Cortex of kidney (tissue), 1 donor: ENCODE measurements at regions not wholly inside any gene's neighbourhood (a gene's known extent, or its start where the extent isn't known, plus 50 kb on each side); places are given as distances from the start of the nearest gene placed in this dataset.
"Not testable (repeated sequence)": the region's sequence is repeated elsewhere in the genome, so short reads cannot be mapped to it uniquely, and the experiment has no call there.

Experiments used
- DNase-seq: peaks from one replicate; lab custom pipeline; 2025; lab: John Stamatoyannopoulos, UW

DNA sequence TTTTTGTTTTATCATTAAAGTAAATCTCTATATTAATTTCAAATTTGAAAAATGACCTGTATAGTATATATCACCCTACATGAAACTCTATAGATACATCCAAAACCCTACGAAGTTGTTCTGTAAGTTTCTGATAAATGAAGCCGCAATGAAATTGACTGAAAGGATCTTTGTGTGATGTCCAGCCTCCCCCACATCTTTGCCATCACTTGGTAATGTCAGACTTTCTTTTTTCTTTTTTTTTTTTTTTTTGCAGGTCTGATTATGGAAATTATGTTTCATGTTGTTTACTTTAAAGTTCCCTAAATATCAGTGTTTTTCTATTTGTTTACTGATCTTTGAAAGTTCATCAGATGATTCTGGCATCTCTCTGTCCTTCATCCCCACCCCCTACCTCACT lies 155.6 kb upstream of the CDH4 start:
- DNase-seq: no peak

DNA sequence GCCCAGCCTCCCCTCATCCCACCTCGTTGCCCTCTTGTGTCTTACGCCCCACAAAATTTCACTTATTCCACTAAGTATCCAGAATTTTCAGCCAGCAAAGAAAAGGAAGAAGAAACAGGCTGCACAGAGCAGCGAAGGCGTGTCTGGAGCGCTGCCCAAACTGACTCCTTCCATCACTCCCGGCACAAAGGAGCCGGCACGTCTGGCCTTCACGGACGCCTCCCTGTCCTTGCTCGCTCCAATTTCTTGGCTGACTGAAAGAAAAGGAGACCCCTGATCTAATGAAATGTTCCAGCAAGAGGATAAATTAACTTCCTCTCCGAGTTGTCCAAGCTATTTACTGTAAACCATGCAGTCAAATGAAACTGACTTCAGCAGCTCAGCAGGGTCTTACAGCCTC lies 152.3 kb upstream of the CDH4 start:
- no peak for DNase-seq

GRCh38 chr20:61100489-61100888 lies 151.6 kb upstream of the CDH4 start:
- DNase-seq: no peak

- not testable (repeated sequence) for DNase-seq
These were observed 150.7 kb upstream of the CDH4 start for GRCh38 chr20:61101321-61101720.

GRCh38 chr20:61104232-61104631 lies 147.8 kb upstream of the CDH4 start:
- DNase-seq: no peak

- DNase-seq: no peak
These were observed 146.7 kb upstream of the CDH4 start for GRCh38 chr20:61105395-61105794.

- no peak for DNase-seq
These were observed 145.6 kb upstream of the CDH4 start for GRCh38 chr20:61106438-61106837.

GRCh38 chr20:61109221-61109805 lies 142.7 kb upstream of the CDH4 start:
- DNase-seq: no peak

DNA sequence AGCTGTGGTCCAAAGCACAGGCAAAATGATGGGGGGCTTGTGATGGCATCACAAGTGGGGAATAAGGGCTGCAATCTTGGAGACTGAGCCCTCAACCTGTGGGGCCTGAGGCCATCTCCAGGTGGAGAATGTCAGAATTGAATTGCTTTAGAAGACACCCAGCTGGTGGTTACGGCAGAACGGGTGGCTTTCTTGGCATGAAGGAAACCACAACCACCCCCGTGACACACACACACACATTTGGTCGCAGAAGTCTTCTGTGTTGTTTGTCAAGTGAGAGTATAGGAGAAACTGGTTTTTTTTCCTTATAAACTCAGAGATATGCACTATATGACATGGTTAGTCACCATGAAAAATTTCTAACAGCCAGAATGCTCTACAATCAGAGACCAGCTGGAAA lies 139.5 kb upstream of the CDH4 start:
- DNase-seq: no peak

DNA sequence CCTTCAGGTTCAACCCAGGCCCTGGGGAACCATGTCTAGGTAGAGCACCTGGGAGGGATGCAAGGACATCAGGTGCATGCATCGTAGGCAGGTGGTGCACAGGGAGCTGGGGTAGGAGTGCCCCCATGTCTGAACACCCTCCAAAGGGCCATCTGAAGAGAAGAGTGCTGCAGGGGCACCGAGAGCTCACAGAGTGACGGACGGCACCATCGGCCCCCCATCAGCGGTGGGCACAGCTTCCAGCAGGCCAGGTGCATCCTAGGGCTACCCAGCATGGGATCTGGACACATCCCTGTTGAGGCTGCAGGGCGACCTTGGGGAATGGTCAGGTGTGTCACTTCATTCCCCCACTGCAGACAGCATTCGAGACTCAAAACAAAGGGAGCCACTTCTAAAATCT lies 138.3 kb upstream of the CDH4 start:
- no peak for DNase-seq

DNA sequence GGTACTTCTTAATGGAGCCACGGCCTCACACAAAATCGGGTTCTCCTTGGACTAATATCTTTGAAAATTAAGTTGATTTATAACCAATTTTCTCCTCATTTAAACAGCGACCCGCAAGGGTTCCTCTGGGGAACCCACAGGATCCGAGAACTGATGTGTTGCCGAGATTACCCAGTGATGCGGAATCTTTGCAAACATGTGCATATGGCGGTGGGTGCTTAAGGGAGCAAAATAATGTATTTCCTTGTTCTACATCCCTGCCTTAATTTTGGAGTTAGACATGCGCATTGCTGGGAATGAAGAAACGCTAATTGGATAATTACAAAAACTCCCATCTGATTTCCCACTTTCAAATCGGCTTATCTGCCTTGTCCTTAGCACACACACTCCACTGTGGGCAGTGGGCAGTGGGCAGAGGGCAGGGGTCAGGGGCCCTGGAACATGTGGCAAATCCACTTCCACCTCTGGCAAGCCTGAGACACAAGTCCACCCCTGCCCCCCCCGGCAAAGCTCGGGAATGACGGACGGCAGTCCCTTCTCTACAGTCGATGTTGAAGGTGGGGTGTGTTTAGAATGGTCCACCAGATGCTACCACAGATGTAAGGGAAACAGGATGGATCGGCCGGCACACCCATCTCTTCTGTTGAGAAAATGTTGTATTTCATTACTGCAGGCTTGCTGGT lies 137.4 kb upstream of the CDH4 start:
- no peak for DNase-seq

DNA sequence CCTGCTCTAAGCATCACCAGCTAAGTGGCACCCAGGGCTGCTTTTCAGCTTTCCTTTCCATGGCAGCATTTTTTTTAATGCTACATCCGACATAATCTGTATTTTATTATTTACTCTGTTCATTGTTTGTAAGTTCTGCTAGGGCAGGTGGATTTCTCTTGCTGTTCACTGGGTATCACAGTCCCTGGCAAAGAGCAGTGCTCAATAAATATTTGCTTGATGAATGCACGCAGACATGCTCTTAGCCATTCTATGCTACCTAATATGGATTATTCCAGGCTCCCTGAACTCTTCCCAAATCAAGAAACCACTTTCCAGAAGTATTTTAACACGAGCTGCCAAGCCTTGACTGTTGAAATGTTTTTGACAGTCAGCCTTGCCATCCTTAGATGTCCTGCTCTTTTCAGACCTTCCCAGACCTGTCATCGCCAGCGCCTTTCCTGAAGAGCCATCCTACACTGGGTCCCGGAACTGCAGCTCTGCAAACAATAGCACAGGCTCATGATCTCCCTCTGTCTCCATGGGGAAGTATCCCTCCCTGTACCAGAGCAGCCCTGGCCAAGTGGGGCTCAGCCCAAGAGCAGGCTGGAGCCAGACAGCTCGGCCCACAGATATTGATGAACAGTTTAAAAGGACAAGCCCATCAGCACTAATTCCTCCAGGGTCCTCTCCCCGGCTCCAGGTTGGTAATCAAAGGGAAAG lies 136.5 kb upstream of the CDH4 start:
- DNase-seq: no peak

DNA sequence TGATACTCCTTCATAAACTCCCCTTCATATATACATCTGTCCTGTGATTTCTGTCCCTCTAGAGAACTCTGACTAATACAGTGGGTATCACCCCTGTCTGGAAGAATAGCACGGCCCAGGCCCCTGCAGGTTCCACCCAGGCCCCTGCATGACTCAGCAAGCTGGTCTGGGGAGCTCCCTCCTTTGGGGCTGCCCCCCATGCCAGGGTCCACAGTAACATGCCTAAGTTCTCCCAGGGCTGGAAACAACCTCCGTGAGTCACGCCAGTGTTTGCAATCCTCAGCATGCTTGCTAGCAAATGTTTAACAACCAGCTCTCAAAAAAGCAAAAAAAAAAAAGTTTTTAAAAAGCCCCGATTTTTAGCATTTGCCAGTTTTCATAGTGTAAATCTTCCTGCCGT lies 134.3 kb upstream of the CDH4 start:
- no peak for DNase-seq

GRCh38 chr20:61118429-61119224 lies 133.4 kb upstream of the CDH4 start:
- no peak for DNase-seq

- DNase-seq: no peak
These were observed 132.8 kb upstream of the CDH4 start for GRCh38 chr20:61119273-61119672.

- no peak for DNase-seq
These were observed 132.2 kb upstream of the CDH4 start for GRCh38 chr20:61119794-61120410.

DNA sequence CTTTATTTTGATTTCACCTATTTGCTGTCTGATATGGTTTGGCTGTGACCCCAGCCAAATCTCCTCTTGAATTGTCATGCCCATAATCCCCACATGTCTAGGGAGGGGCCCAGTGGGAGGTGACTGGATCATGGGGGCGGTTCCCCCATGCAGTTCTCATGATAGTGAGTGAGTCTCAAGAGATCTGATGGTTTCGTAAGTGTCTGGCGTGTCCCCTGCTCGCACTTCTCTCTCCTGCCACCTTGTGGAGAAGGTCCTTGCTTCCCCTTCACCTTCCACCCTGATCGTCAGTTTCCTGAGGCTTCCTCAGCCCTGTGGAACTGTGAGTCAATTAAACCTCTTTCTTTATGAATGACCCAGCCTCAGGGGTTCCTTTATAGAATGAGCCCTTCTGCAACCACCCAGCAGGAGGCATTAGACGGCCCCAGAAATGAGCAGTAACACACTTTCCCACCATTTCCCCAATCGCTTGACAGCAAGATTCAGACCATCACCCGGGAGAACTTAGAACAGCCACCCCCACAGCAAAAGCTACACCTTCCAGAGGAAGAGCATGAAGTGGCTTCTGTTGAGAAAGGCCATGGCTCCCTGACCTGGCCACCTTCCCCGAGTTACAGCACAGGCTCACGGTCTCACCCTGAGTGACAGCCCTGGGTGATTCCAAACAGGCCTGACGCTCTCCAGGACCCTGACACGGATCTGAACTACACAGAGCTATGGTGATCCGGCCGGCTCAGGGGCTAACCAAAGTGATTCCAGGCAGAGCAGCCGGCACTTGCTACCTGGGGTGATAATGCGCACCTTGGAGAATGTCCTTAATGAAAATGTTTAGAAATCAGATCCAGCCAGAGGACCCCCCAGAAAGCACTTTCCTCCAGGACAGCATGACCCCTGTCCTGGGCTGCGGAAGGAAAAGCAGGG lies 131.2 kb upstream of the CDH4 start:
- DNase-seq: no peak

- no peak for DNase-seq
These were observed 130.4 kb upstream of the CDH4 start for GRCh38 chr20:61121661-61122060.

DNA sequence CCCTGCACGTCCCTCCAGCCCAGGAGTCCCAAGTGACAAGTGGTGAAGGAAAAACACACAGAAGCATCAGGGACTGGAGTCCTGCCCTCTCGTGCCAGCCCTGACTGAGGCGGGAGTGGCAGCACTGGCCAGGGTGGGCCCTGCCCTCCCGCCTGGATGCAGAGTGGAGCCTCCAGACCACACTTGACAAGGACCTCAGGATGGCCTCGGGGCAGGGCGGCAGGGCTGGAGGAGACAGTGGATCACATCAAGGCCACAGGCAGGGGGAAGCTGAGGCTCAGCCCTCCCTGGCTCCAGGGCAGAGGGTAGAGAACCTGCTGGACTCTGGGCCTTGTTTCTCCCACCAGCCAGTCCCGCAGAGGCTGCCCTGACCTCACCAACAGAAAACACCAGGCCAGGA lies 128.8 kb upstream of the CDH4 start:
- DNase-seq: no peak

GRCh38 chr20:61123751-61124368 lies 128.2 kb upstream of the CDH4 start:
- no peak for DNase-seq

- DNase-seq: no peak
These were observed 127.0 kb upstream of the CDH4 start for GRCh38 chr20:61125076-61125475.
